OCI-LY1 (cell line): ENCODE measurements at regions not wholly inside any gene's neighbourhood (a gene's known extent, or its start where the extent isn't known, plus 50 kb on each side); places are given as distances from the start of the nearest gene placed in this dataset.

Experiments used
- H2AFZ ChIP-seq: fragments of 200-600 bp; sonication (generic), shearing (Covaris generic); 2 replicates; pipeline ENCODE4 v1.6.0; 2014; ENCODE audit warnings: antibody characterized with exemption, mild to moderate bottlenecking, low read length
- H3F3A ChIP-seq: fragments of 200-600 bp; sonication (generic), shearing (Covaris generic); 2 replicates; pipeline ENCODE4 v1.6.0; 2014; ENCODE audit warnings: mild to moderate bottlenecking, antibody characterized with exemption, low read length, moderate library complexity; ENCODE audit not compliant: insufficient read depth
- H3K27ac ChIP-seq: fragments of 200-600 bp; sonication (generic); 2 replicates; pipeline ENCODE4 v1.5.1; 2014; ENCODE audit warnings: low read length, mixed run types, mild to moderate bottlenecking, low read depth; ENCODE audit not compliant: poor library complexity, severe bottlenecking
- H3K27me3 ChIP-seq: fragments of 200-600 bp; sonication (generic); 2 replicates; pipeline ENCODE4 v1.6.0; 2014; ENCODE audit warnings: antibody characterized with exemption, mild to moderate bottlenecking, low read length, moderate library complexity; ENCODE audit not compliant: insufficient read depth
- H3K36me3 ChIP-seq: fragments of 200-600 bp; sonication (generic); 2 replicates; pipeline ENCODE4 v1.6.1; 2014; ENCODE audit warnings: mild to moderate bottlenecking, antibody characterized with exemption, low read length, moderate library complexity, mixed read lengths; ENCODE audit not compliant: insufficient read depth
- H3K4me1 ChIP-seq: fragments of 200-600 bp; sonication (generic); 2 replicates; pipeline ENCODE4 v1.5.1; 2014; ENCODE audit warnings: mild to moderate bottlenecking, low read length, moderate library complexity; ENCODE audit not compliant: insufficient read depth, severe bottlenecking
- H3K4me2 ChIP-seq: fragments of 200-600 bp; sonication (generic), shearing (Covaris generic); 2 replicates; pipeline ENCODE4 v1.6.1; 2014; ENCODE audit warnings: low read length
- H3K4me3 ChIP-seq: fragments of 200-600 bp; sonication (generic); 2 replicates; pipeline ENCODE4 v1.5.1; 2014; ENCODE audit warnings: low read length, low read depth, mild to moderate bottlenecking, mixed read lengths; ENCODE audit not compliant: poor library complexity, severe bottlenecking
- H3K79me2 ChIP-seq: fragments of 200-600 bp; shearing (Covaris generic); 2 replicates; pipeline ENCODE4 v1.6.1; 2016; ENCODE audit warnings: mixed run types, low read length, mixed read lengths; ENCODE audit not compliant: insufficient read depth
- H3K9ac ChIP-seq: fragments of 200-600 bp; sonication (generic), shearing (Covaris generic); 2 replicates; pipeline ENCODE4 v1.6.1; 2014; ENCODE audit warnings: mild to moderate bottlenecking, low read length, mixed read lengths
- H3K9me2 ChIP-seq: fragments of 200-600 bp; sonication (generic), shearing (Covaris generic); 2 replicates; pipeline ENCODE4 v1.6.1; 2014; ENCODE audit warnings: low read depth, mild to moderate bottlenecking, low read length, mixed read lengths
- H3K9me3 ChIP-seq: fragments of 200-600 bp; shearing (Covaris generic); 2 replicates; pipeline ENCODE4 v1.6.1; 2014; ENCODE audit warnings: low read length, mixed read lengths
- H4K20me1 ChIP-seq: fragments of 200-600 bp; sonication (generic), shearing (Covaris generic); 2 replicates; pipeline ENCODE4 v1.6.0; 2016; ENCODE audit warnings: mild to moderate bottlenecking, low read length; ENCODE audit not compliant: insufficient read depth
- CTCF ChIP-seq: fragments of 200-600 bp; sonication (generic), shearing (Covaris generic); IDR thresholded peaks from 2 replicates; pipeline ENCODE4 v1.5.1; 2017; ENCODE audit warnings: mild to moderate bottlenecking, antibody characterized with exemption, low read length, moderate library complexity, mixed read lengths
- EZH2 ChIP-seq: fragments of 200-600 bp; sonication (generic), shearing (Covaris generic); IDR thresholded peaks from 2 replicates; pipeline ENCODE4 v1.8.0; 2017; ENCODE audit warnings: borderline replicate concordance, mixed run types, mild to moderate bottlenecking, antibody characterized with exemption, low read length, moderate library complexity, mixed read lengths

DNA sequence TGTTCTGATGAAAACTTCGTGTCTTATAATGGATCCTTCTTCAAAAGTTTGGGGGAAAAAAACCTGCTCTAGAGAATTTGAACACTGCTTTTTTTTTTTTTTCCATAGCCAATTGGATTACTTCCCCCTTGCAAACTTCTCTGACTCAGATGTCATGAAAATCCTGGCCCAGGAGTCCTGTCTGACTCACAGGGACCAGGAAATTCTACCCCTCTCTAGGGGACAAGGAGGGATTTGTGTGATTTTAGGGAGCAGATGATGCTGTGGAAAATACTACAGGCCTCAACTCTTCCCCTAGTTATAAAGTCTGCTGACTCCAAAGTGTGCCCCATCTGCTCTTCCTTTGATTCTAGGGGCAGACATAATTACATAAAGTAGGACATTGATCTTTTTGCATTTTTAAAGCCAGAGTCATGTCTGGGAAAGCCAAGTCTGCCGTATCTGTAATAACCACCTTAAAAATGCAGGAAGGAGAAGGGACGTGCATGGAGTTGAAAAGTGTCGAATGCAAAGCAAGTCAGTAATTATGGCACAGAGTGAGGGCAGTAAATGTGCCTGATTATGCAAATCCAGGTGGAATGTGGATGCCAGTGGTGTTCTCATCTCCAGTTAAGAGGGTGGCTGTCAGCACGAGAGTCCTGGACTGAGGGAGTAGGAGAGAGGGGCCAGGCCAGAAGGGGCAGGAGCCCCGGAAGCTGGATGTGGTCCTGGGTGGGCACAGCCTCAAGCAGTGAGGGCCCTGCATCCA, 144.3 kb upstream of the SULF2 start:
- no peaks in the 10 kb centered on the region for H3K9me2 ChIP-seq
- TF ChIP-seq EZH2, result no peak
- no peak for TF ChIP-seq CTCF
- no peaks in the 10 kb centered on the region for H4K20me1 ChIP-seq
- H2AFZ ChIP-seq, result no peak overlapping the region
- no peaks in the 10 kb centered on the region for H3K27me3 ChIP-seq
- no peaks in the 10 kb centered on the region for H3K36me3 ChIP-seq
- no peaks in the 10 kb centered on the region for H3K4me1 ChIP-seq
- no peak overlapping the region for H3K4me2 ChIP-seq
- H3F3A ChIP-seq, result no peaks in the 10 kb centered on the region
- no peak overlapping the region for H3K4me3 ChIP-seq
- H3K9ac ChIP-seq, result no peak overlapping the region
- H3K79me2 ChIP-seq, result no peaks in the 10 kb centered on the region
- H3K27ac ChIP-seq, result no peak overlapping the region
- no peaks in the 10 kb centered on the region for H3K9me3 ChIP-seq

GRCh38 chr20:47927944-47928343, 142.7 kb upstream of the SULF2 start:
- Histone ChIP-seq H3K9me2 (no peaks in the 10 kb centered on the region), H2AFZ (no peak overlapping the region), H3K27ac (no peak overlapping the region), H3K4me1 (no peaks in the 10 kb centered on the region), H3K9me3 (no peaks in the 10 kb centered on the region), H3K27me3 (no peaks in the 10 kb centered on the region), H3K9ac (no peak overlapping the region), H4K20me1 (no peaks in the 10 kb centered on the region), H3K36me3 (no peaks in the 10 kb centered on the region), H3K79me2 (no peaks in the 10 kb centered on the region), H3F3A (no peaks in the 10 kb centered on the region), H3K4me3 (no peak overlapping the region), H3K4me2 (no peak overlapping the region)
- TF ChIP-seq CTCF (no peak), EZH2 (no peak)

DNA sequence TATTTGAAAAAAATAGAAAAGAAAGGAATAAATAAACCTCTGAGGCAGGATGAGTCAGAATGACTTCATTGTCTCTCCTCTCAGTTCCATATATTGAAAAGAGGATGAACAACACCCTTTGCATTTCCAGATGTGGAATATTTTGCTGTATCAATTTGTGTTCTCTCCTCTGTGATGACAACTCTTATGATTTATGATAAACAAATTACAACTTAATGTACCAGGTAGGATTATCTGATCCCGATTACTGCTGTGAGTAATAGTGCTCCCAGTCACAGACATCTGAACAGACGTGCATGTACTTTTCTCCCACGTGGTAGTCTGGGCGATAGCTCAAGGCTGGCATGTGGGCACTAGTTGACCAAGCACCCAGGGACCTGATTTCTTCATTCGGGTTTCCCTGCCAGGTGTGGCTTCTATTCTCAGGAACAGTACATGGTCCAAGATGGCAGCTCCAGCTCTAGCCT, 142.1 kb upstream of the SULF2 start:
- H3K4me1 ChIP-seq, result no peaks in the 10 kb centered on the region
- H3K9me2 ChIP-seq, result no peaks in the 10 kb centered on the region
- no peaks in the 10 kb centered on the region for H3K36me3 ChIP-seq
- no peaks in the 10 kb centered on the region for H3F3A ChIP-seq
- no peak overlapping the region for H3K9ac ChIP-seq
- no peak overlapping the region for H3K4me2 ChIP-seq
- no peak for TF ChIP-seq EZH2
- no peak for TF ChIP-seq CTCF
- H3K4me3 ChIP-seq, result no peak overlapping the region
- no peaks in the 10 kb centered on the region for H3K27me3 ChIP-seq
- no peak overlapping the region for H2AFZ ChIP-seq
- no peak overlapping the region for H3K27ac ChIP-seq
- H4K20me1 ChIP-seq, result no peaks in the 10 kb centered on the region
- no peaks in the 10 kb centered on the region for H3K9me3 ChIP-seq
- H3K79me2 ChIP-seq, result no peaks in the 10 kb centered on the region
